H9 (cell line): ENCODE measurements at regions not wholly inside any gene's neighbourhood (a gene's known extent, or its start where the extent isn't known, plus 50 kb on each side); places are given as distances from the start of the nearest gene placed in this dataset.

Source experiments
- DNase-seq: peaks from one replicate; pipeline ENCODE4 v3.0.0-alpha.2; 2017
- H2AFZ ChIP-seq: one replicate; pipeline ENCODE4 v1.6.1; 2013; ENCODE audit warnings: mild to moderate bottlenecking, low read length, control low read depth, moderate library complexity
- H2AK5ac ChIP-seq: 2 replicates; pipeline ENCODE4 v1.6.1; 2013; ENCODE audit warnings: low read length, control low read depth, mixed read lengths; ENCODE audit not compliant: insufficient read length
- H2BK120ac ChIP-seq: one replicate; pipeline ENCODE4 v1.6.1; 2013; ENCODE audit warnings: low read depth, mild to moderate bottlenecking, low read length, control low read depth, inconsistent platforms; ENCODE audit not compliant: poor library complexity, severe bottlenecking
- H2BK12ac ChIP-seq: 2 replicates; pipeline ENCODE4 v1.6.1; 2013; ENCODE audit warnings: low read length, control low read depth, mixed read lengths, low read depth; ENCODE audit not compliant: insufficient read length
- H2BK15ac ChIP-seq: 2 replicates; pipeline ENCODE4 v1.6.1; 2013; ENCODE audit warnings: low read depth, low read length, control low read depth
- H2BK20ac ChIP-seq: one replicate; pipeline ENCODE4 v1.6.1; 2013; ENCODE audit warnings: low read depth, mild to moderate bottlenecking, low read length, control low read depth, inconsistent platforms; ENCODE audit not compliant: poor library complexity, severe bottlenecking
- H2BK5ac ChIP-seq: 2 replicates; pipeline ENCODE4 v1.6.1; 2013; ENCODE audit warnings: low read length, control low read depth, mixed read lengths; ENCODE audit not compliant: insufficient read length
- H3K14ac ChIP-seq: 2 replicates; pipeline ENCODE4 v1.6.1; 2013; ENCODE audit warnings: low read length, control low read depth; ENCODE audit not compliant: insufficient read depth
- H3K18ac ChIP-seq: 2 replicates; pipeline ENCODE4 v1.6.1; 2013; ENCODE audit warnings: low read depth, mild to moderate bottlenecking, mixed read lengths, low read length, control low read depth; ENCODE audit not compliant: insufficient read length
- H3K23ac ChIP-seq: 2 replicates; pipeline ENCODE4 v1.6.1; 2013; ENCODE audit warnings: low read length, control low read depth, mixed read lengths, low read depth; ENCODE audit not compliant: insufficient read length
- H3K23me2 ChIP-seq: 2 replicates; pipeline ENCODE4 v1.6.1; 2013; ENCODE audit warnings: low read depth, mild to moderate bottlenecking, mixed read lengths, low read length, control low read depth; ENCODE audit not compliant: insufficient read length, poor library complexity, severe bottlenecking
- H3K27ac ChIP-seq: 2 replicates; pipeline ENCODE4 v1.5.1; 2013; ENCODE audit warnings: low read length, control low read depth, mixed read lengths, low read depth; ENCODE audit not compliant: insufficient read length
- H3K27me3 ChIP-seq: 2 replicates; pipeline ENCODE4 v1.6.1; 2013; ENCODE audit warnings: low read length, control low read depth, inconsistent platforms; ENCODE audit not compliant: insufficient read depth
- H3K4ac ChIP-seq: 2 replicates; pipeline ENCODE4 v1.6.1; 2013; ENCODE audit warnings: low read depth, mild to moderate bottlenecking, control low read depth, inconsistent platforms, low read length, moderate library complexity
- H3K4me1 ChIP-seq: 2 replicates; pipeline ENCODE4 v1.6.1; 2013; ENCODE audit warnings: low read length, control low read depth, inconsistent platforms; ENCODE audit not compliant: insufficient read depth
- H3K4me2 ChIP-seq: 2 replicates; pipeline ENCODE4 v1.6.1; 2013; ENCODE audit warnings: low read length, control low read depth, mixed read lengths; ENCODE audit not compliant: insufficient read length, insufficient read depth
- H3K56ac ChIP-seq: 2 replicates; pipeline ENCODE4 v1.6.1; 2013; ENCODE audit warnings: low read depth, mild to moderate bottlenecking, mixed read lengths, low read length, control low read depth; ENCODE audit not compliant: insufficient read length
- H3K79me1 ChIP-seq: 2 replicates; pipeline ENCODE4 v1.6.1; 2013; ENCODE audit warnings: low read depth, mild to moderate bottlenecking, moderate library complexity, low read length, control low read depth, inconsistent platforms; ENCODE audit not compliant: insufficient read depth, poor library complexity, severe bottlenecking
- H3K79me2 ChIP-seq: 2 replicates; pipeline ENCODE4 v1.6.1; 2013; ENCODE audit warnings: low read length, control low read depth, inconsistent platforms; ENCODE audit not compliant: insufficient read depth
- H3K9ac ChIP-seq: 2 replicates; pipeline ENCODE4 v1.6.1; 2013; ENCODE audit warnings: low read length, control low read depth, mixed read lengths; ENCODE audit not compliant: insufficient read length; ENCODE audit errors: extremely low read depth
- H3K9me3 ChIP-seq: one replicate; pipeline ENCODE4 v1.6.1; 2013; ENCODE audit warnings: low read depth, low read length, inconsistent platforms; ENCODE audit not compliant: control insufficient read depth
- H3T11ph ChIP-seq: one replicate; pipeline ENCODE4 v1.6.1; 2013; ENCODE audit warnings: mild to moderate bottlenecking, low read length, control low read depth, inconsistent platforms
- H4K20me1 ChIP-seq: one replicate; pipeline ENCODE4 v1.6.1; 2013; ENCODE audit not compliant: control insufficient read depth, insufficient read length, insufficient read depth
- H4K5ac ChIP-seq: 2 replicates; pipeline ENCODE4 v1.6.1; 2013; ENCODE audit warnings: low read depth, mild to moderate bottlenecking, mixed read lengths, low read length, control low read depth; ENCODE audit not compliant: insufficient read length
- H4K8ac ChIP-seq: replicated peaks from 2 replicates; pipeline ENCODE4 v1.6.1; 2013; ENCODE audit warnings: low read length, control low read depth, mixed read lengths, low read depth; ENCODE audit not compliant: insufficient read length
- H4K91ac ChIP-seq: 2 replicates; pipeline ENCODE4 v1.6.1; 2013; ENCODE audit warnings: low read depth, mild to moderate bottlenecking, moderate library complexity, mixed read lengths, low read length, control low read depth; ENCODE audit not compliant: insufficient read length
- H3K27ac Mint-ChIP-seq, 3 experiments: 2 replicates in 2 of 3; 3 replicates in 1 of 3; pipeline ENCODE4 v1.8.0; 2020 to 2021; ENCODE audit warnings: mixed read lengths in 3 of 3, mild to moderate bottlenecking in 1 of 3, moderate library complexity in 1 of 3
- H3K27me3 Mint-ChIP-seq: 2 replicates; pipeline ENCODE4 v1.8.0; 2021; ENCODE audit warnings: low read depth, mild to moderate bottlenecking, moderate library complexity, mixed read lengths
- H3K36me3 Mint-ChIP-seq, 3 experiments: 2 replicates in 2 of 3; 3 replicates in 1 of 3; pipeline ENCODE4 v1.8.0; 2020 to 2021; ENCODE audit warnings: low read depth in 3 of 3, mixed read lengths in 3 of 3; ENCODE audit not compliant: insufficient read depth in 1 of 3
- H3K4me1 Mint-ChIP-seq, 2 experiments: 2 replicates each; pipeline ENCODE4 v1.8.0; 2020; ENCODE audit warnings: mixed read lengths in 2 of 2
- H3K4me3 Mint-ChIP-seq, 2 experiments: 2 replicates in 1 of 2; 3 replicates in 1 of 2; pipeline ENCODE4 v1.8.0; 2020 to 2021; ENCODE audit warnings: mild to moderate bottlenecking in 2 of 2, mixed read lengths in 2 of 2, moderate library complexity in 1 of 2
- H3K9me3 Mint-ChIP-seq, 2 experiments: 2 replicates in 1 of 2; 3 replicates in 1 of 2; pipeline ENCODE4 v1.8.0; 2020; ENCODE audit warnings: mild to moderate bottlenecking in 2 of 2, mixed read lengths in 2 of 2, moderate library complexity in 1 of 2
- CTCF ChIP-seq: fragments of 200-600 bp; sonication (generic); conservative IDR thresholded peaks from 3 replicates; pipeline ENCODE4 v1.8.0; 2021; ENCODE audit warnings: antibody characterized with exemption, mild to moderate bottlenecking

- no peak overlapping the region for H2BK20ac ChIP-seq
- H2BK5ac ChIP-seq: no peak overlapping the region
- no peak overlapping the region for H3K23ac ChIP-seq
- no peak overlapping the region for H3K27ac Mint-ChIP-seq
- no peak overlapping the region for H3K14ac ChIP-seq
- H4K5ac ChIP-seq: no peak overlapping the region
- H4K91ac ChIP-seq: no peak overlapping the region
- H3K9ac ChIP-seq: no peak overlapping the region
- no peak overlapping the region for H3K4me3 Mint-ChIP-seq
- no peaks in the 10 kb centered on the region; a peak in 1 of 5 replicates for H3K9me3 Mint-ChIP-seq
- H2BK120ac ChIP-seq: no peak overlapping the region
- no peaks in the 10 kb centered on the region for H3K23me2 ChIP-seq
- no peak overlapping the region for H3K4ac ChIP-seq
- H3K4me1 ChIP-seq: no peaks in the 10 kb centered on the region
- no peak for DNase-seq
- H3K4me2 ChIP-seq: no peak overlapping the region
- H3K79me1 ChIP-seq: no peaks in the 10 kb centered on the region
- no peak overlapping the region for H2AK5ac ChIP-seq
- no peaks in the 10 kb centered on the region for H3K9me3 ChIP-seq
- no peak overlapping the region for H2BK15ac ChIP-seq
- no peaks in the 10 kb centered on the region for H4K20me1 ChIP-seq
- no peak overlapping the region for H3K56ac ChIP-seq
- H2AFZ ChIP-seq: no peak overlapping the region
- H3K27ac ChIP-seq: no peak overlapping the region
- no peak overlapping the region for H3T11ph ChIP-seq
- TF ChIP-seq CTCF: no peak
- no peak overlapping the region for H3K18ac ChIP-seq
- no peaks in the 10 kb centered on the region for H3K27me3 ChIP-seq
- no peaks in the 10 kb centered on the region for H3K79me2 ChIP-seq
- H4K8ac ChIP-seq: no peak overlapping the region
- H3K4me1 Mint-ChIP-seq: peaks cover 0 to 2% of the 10 kb centered on the region in 2 experiments; a peak in 1 of 4 replicates
- H2BK12ac ChIP-seq: no peak overlapping the region
- peaks cover 3% of the 10 kb centered on the region; the same call in 1 of the 2 replicates for H3K27me3 Mint-ChIP-seq
- H3K36me3 Mint-ChIP-seq: no peaks in the 10 kb centered on the region
Observed at GRCh38 chr10:121199081-121199480, 347.9 kb downstream of the WDR11 start.
